ENCODE measurements at regions not wholly inside any gene's neighbourhood (a gene's known extent, or its start where the extent isn't known, plus 50 kb on each side); places are given as distances from the start of the nearest gene placed in this dataset.

GRCh38 chr17:65314212-65314611 lies 177.0 kb downstream of the RGS9 start:
- H3K9me3 ChIP-seq = no peaks in the 10 kb centered on the region
- H3K4me3 ChIP-seq (ENCODE audit: low read depth, low read length) = no peak overlapping the region
- DNase-seq = no peak
- H3K4me1 ChIP-seq = no peaks in the 10 kb centered on the region
- TF ChIP-seq, protein P1, sequence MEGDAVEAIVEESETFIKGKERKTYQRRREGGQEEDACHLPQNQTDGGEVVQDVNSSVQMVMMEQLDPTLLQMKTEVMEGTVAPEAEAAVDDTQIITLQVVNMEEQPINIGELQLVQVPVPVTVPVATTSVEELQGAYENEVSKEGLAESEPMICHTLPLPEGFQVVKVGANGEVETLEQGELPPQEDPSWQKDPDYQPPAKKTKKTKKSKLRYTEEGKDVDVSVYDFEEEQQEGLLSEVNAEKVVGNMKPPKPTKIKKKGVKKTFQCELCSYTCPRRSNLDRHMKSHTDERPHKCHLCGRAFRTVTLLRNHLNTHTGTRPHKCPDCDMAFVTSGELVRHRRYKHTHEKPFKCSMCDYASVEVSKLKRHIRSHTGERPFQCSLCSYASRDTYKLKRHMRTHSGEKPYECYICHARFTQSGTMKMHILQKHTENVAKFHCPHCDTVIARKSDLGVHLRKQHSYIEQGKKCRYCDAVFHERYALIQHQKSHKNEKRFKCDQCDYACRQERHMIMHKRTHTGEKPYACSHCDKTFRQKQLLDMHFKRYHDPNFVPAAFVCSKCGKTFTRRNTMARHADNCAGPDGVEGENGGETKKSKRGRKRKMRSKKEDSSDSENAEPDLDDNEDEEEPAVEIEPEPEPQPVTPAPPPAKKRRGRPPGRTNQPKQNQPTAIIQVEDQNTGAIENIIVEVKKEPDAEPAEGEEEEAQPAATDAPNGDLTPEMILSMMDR (IDR thresholded peaks at IDR 0.05; ENCODE audit: low read depth, low read length) = no peak
- H3K27me3 ChIP-seq = peaks cover 52% of the 10 kb centered on the region
- H3K36me3 ChIP-seq = no peaks in the 10 kb centered on the region

DNA sequence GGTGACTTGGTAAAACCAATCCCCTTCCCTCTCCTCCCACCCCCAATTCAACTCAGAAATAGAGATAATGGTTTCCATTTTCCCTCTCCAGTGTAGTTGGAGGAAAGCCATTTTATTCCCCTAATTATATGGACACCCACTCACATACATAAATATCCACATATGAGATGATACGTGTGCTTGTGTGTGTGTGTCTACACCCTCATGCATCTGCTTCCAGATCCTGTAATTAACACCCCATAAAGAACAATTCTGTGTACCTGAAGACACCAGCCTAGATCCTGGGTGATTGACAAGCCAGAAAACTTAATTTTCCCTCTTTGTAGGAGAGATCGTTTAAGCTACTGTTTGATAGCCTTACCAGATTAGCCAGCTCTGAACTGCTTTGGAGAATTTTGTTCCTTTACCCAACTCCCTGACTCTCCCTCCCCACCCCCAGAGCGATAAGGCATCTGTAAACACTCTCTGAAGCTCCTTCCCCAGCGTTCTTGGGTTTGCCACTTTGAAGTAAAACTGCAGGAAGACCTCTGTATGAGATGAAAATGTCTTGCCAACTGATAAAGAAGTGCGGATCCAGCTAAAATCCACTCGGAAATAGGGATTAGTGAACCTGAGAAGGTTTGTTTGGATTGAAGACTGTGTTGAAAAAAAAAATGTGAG lies 175.7 kb downstream of the RGS9 start:
- Histone ChIP-seq H3K36me3 (no peaks in the 10 kb centered on the region), H3K27me3 (peaks cover 52% of the 10 kb centered on the region), H3K4me3 (ENCODE audit: low read depth, low read length) (no peak overlapping the region), H3K4me1 (no peaks in the 10 kb centered on the region), H3K9me3 (no peaks in the 10 kb centered on the region)
- TF ChIP-seq, protein P1 (IDR thresholded peaks at IDR 0.05; ENCODE audit: low read depth, low read length) = no peak
- DNase-seq = no peak

DNA sequence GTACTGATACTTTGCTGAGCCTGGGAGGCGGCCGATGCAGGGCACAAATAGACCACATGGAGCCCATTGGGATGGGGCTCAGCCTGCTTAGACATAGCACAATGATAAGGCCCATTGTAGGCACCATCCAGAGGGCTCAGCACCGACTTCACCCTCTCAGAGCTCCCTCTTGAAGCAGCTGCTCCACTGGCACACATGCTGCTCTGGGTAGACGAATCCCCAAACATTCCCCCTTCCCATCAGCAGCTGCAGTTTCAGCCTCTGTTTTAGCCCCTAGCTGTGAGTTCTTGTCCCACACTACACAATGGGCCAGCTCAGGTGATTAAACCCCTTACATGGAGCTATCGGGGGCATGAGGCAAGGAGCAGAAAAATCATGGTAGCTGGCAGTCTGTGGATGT lies 174.1 kb downstream of the RGS9 start:
- TF ChIP-seq, protein P1 (IDR thresholded peaks at IDR 0.05; ENCODE audit: low read depth, low read length) = no peak
- H3K36me3 ChIP-seq = no peaks in the 10 kb centered on the region
- H3K27me3 ChIP-seq = peaks cover 46% of the 10 kb centered on the region
- no peaks in the 10 kb centered on the region for H3K4me1 ChIP-seq
- H3K4me3 ChIP-seq (ENCODE audit: low read depth, low read length) = no peak overlapping the region
- no peaks in the 10 kb centered on the region for H3K9me3 ChIP-seq
- no peak for DNase-seq

- Histone ChIP-seq H3K4me1 (no peaks in the 10 kb centered on the region), H3K4me3 (ENCODE audit: low read depth, low read length) (no peak overlapping the region), H3K27me3 (peaks cover 20% of the 10 kb centered on the region), H3K9me3 (no peaks in the 10 kb centered on the region), H3K36me3 (no peaks in the 10 kb centered on the region)
- TF ChIP-seq, protein P1 (IDR thresholded peaks at IDR 0.05; ENCODE audit: low read depth, low read length) = no peak
- DNase-seq = no peak
Measured at GRCh38 chr17:65307961-65308316, 170.8 kb downstream of the RGS9 start.

DNA sequence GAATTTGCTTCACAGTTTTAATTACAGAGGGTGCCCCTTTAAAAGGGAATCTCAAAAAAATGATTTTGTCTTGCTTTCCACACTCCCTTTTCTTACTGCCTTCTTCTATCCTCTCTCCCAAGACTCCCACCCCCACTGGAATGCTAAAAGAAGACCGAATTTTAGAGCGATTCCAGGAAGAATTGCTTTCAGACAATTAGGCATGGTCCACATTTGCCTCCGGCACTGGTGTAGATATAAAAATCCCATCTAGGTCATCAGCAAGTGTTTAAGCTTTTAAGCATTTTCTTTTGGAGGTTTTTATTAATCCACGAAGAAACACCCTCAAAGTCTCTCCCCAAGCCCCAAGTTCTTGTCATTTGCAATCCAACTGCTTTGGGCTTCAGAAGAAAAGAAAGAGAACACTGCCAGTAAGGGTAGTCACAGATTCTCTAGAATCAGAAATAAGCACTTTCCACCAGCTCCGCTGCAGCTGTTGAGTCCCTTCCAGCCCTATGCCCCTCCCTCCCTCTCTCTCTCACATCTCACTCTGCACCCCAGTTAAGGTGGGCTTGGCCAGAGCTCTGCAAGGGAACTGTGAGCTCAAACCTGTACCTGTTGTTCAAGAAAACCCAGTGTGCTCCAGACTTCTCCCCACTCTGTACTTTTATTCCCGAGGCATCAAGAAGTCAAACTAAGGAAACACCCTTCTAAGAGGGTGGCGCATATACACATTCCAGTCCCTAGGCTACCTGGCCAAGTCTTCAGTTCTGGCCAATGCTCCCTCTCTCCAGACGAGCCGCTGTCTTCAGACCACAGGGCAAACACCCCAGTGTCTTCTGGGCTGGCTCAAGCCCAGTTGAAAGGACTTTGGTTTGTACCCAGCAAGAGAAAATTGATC lies 170.2 kb downstream of the RGS9 start:
- DNase-seq = no peak
- Histone ChIP-seq H3K36me3 (no peaks in the 10 kb centered on the region), H3K4me1 (no peaks in the 10 kb centered on the region), H3K9me3 (no peaks in the 10 kb centered on the region), H3K27me3 (peaks cover 14% of the 10 kb centered on the region; the same call in 1 of the 2 replicates), H3K4me3 (ENCODE audit: low read depth, low read length) (no peak overlapping the region)
- TF ChIP-seq, protein P1 (IDR thresholded peaks at IDR 0.05; ENCODE audit: low read depth, low read length) = no peak

- Histone ChIP-seq H3K9me3 (no peaks in the 10 kb centered on the region), H3K27me3 (0 out of 2 replicates have a peak, but pooled peaks cover 4% of the 10 kb centered on the region), H3K4me1 (no peaks in the 10 kb centered on the region), H3K4me3 (ENCODE audit: low read depth, low read length) (no peak overlapping the region), H3K36me3 (no peaks in the 10 kb centered on the region)
- TF ChIP-seq, protein P1 (IDR thresholded peaks at IDR 0.05; ENCODE audit: low read depth, low read length) = no peak
- DNase-seq = no peak
Measured at GRCh38 chr17:65305778-65306177, 168.6 kb downstream of the RGS9 start.
